Type B pancreatic cell (in vitro differentiated cells): ENCODE measurements at regions not wholly inside any gene's neighbourhood (a gene's known extent, or its start where the extent isn't known, plus 50 kb on each side); places are given as distances from the start of the nearest gene placed in this dataset.

Experiments
- DNase-seq: peaks from one replicate; pipeline ENCODE4 v3.0.0; 2021; ENCODE audit warnings: mixed read lengths; ENCODE audit not compliant: unreplicated experiment; ENCODE audit errors: extremely low spot score
- H3K27ac Mint-ChIP-seq: 2 replicates; pipeline ENCODE4 v1.8.0; 2021; ENCODE audit warnings: mild to moderate bottlenecking, mixed read lengths
- H3K27me3 Mint-ChIP-seq: 2 replicates; pipeline ENCODE4 v1.8.0; 2021; ENCODE audit warnings: mixed read lengths
- H3K36me3 Mint-ChIP-seq: 2 replicates; pipeline ENCODE4 v1.8.0; 2021; ENCODE audit warnings: mixed read lengths
- H3K4me1 Mint-ChIP-seq: one replicate; pipeline ENCODE4 v1.8.0; 2021; ENCODE audit warnings: mixed read lengths; ENCODE audit not compliant: unreplicated experiment
- H3K4me3 Mint-ChIP-seq: 2 replicates; pipeline ENCODE4 v1.8.0; 2021; ENCODE audit warnings: mild to moderate bottlenecking, mixed read lengths
- H3K9me3 Mint-ChIP-seq: 2 replicates; pipeline ENCODE4 v1.8.0; 2021; ENCODE audit warnings: mixed read lengths
- TF ChIP-seq, protein P1 (sequence below): fragments of 200-600 bp; sonication (generic); conservative IDR thresholded peaks from 2 replicates; pipeline ENCODE4 v1.5.0; 2021; ENCODE audit warnings: antibody characterized with exemption, mild to moderate bottlenecking

DNA sequence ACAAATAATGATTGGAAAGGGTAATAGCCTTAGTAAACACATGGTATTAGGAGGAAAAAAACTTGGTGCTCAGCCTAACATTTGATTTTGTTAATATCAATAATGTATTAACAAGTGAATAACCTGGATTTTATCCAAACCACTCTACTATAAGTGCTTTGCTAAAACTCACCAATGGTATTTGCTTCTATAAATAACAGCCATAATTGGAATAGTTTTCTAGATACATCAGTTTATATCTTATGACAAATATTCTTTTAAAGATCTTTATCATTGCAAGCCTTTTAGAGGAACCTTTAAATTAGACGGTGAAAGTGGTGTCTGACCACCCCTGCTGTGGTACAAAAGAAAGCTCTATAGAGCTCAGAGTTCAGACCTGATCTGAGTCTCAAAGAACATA lies 123.9 kb downstream of the SHOX2 start:
- no peaks in the 10 kb centered on the region for H3K27me3 Mint-ChIP-seq
- H3K36me3 Mint-ChIP-seq: no peaks in the 10 kb centered on the region
- DNase-seq: no peak
- H3K4me3 Mint-ChIP-seq: no peak overlapping the region
- no peak overlapping the region for H3K27ac Mint-ChIP-seq
- TF ChIP-seq, protein P1, sequence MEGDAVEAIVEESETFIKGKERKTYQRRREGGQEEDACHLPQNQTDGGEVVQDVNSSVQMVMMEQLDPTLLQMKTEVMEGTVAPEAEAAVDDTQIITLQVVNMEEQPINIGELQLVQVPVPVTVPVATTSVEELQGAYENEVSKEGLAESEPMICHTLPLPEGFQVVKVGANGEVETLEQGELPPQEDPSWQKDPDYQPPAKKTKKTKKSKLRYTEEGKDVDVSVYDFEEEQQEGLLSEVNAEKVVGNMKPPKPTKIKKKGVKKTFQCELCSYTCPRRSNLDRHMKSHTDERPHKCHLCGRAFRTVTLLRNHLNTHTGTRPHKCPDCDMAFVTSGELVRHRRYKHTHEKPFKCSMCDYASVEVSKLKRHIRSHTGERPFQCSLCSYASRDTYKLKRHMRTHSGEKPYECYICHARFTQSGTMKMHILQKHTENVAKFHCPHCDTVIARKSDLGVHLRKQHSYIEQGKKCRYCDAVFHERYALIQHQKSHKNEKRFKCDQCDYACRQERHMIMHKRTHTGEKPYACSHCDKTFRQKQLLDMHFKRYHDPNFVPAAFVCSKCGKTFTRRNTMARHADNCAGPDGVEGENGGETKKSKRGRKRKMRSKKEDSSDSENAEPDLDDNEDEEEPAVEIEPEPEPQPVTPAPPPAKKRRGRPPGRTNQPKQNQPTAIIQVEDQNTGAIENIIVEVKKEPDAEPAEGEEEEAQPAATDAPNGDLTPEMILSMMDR: no peak
- no peaks in the 10 kb centered on the region for H3K9me3 Mint-ChIP-seq
- no peaks in the 10 kb centered on the region for H3K4me1 Mint-ChIP-seq

DNA sequence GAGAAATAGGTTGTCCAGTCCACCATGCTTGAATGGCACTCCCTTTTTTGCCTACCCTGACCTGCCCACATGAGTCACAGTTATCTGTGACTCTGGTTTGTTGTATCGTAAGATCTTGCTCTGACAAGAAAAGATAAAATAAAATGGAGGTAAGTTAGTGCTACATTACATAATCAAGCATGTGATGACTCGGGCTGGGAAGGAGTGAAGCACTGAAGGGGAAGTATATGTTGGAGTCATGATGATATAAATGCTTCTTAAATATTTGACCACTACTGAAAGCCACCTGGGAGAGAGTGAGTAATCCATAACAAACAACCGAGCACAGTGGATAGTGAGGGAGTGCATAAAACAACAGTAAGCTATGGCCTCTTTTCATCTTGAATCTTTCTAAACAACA lies 124.4 kb downstream of the SHOX2 start:
- Mint-ChIP-seq H3K4me1 (no peaks in the 10 kb centered on the region), H3K4me3 (no peak overlapping the region), H3K36me3 (no peaks in the 10 kb centered on the region), H3K9me3 (no peaks in the 10 kb centered on the region), H3K27me3 (no peaks in the 10 kb centered on the region), H3K27ac (no peak overlapping the region)
- DNase-seq: no peak
- TF ChIP-seq, protein P1: no peak

DNA sequence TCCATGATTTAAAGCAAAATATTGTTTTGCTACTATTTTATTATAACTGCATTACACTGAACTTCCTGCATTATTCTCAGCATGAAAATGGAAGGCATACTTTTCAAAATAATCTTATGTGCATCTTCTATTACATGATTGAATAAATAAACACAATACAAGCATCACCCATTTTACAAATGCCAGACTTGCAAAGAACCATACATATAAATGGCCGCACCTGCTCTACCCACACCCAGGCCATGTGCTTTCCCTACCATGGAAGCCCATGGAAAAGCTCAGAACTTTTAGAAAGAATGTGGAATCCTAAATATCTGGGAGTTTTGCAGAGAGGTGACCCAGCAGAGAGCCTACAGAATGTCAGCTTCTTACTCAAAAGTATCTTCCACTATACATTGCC lies 127.2 kb downstream of the SHOX2 start:
- Mint-ChIP-seq H3K4me1 (no peaks in the 10 kb centered on the region), H3K36me3 (no peaks in the 10 kb centered on the region), H3K4me3 (no peak overlapping the region), H3K27ac (no peak overlapping the region), H3K9me3 (no peaks in the 10 kb centered on the region), H3K27me3 (no peaks in the 10 kb centered on the region)
- TF ChIP-seq, protein P1: no peak
- no peak for DNase-seq

DNA sequence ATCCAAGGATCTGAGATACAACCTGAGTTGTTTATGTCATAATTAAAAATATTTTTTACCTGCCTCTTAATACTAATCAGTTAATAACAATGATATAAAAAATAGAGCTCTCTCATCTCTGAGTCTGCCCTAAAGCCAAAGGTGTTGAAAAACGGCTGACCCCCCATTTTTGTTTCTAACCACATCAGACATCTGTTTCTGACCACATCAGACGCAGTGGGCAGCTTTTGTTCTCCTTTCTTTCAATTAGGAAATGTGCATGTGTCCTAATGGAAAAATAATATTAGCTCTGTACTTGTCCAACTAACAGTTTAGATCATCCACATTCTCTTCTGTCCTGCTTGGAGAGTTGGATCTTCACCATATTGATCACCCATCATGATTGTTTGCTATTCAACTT lies 144.6 kb downstream of the SHOX2 start:
- no peaks in the 10 kb centered on the region for H3K9me3 Mint-ChIP-seq
- no peak for DNase-seq
- H3K27ac Mint-ChIP-seq: no peak overlapping the region
- H3K27me3 Mint-ChIP-seq: no peaks in the 10 kb centered on the region
- H3K4me1 Mint-ChIP-seq: peaks cover 9% of the 10 kb centered on the region
- H3K36me3 Mint-ChIP-seq: no peaks in the 10 kb centered on the region
- no peak overlapping the region for H3K4me3 Mint-ChIP-seq
- TF ChIP-seq, protein P1: no peak

DNA sequence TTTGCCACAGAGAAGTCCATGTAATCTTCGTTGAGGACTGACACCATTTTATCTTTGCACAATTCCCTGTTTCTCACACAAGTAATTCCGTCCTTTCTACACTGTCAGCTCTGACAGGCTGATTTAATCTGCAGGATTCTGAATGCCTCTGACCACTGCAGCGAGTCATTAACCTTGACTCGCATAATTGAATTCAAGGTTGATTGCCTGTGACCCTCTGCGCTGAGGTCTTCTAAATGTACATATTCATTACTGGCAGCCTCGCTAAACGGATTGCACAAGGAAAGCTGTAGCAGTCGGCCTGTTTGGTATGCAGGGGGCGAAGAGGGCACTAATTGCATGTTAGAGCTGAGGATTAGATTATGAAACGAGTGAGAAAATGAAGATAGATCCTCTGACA lies 147.8 kb downstream of the SHOX2 start:
- DNase-seq: no peak
- TF ChIP-seq, protein P1: no peak
- H3K27me3 Mint-ChIP-seq: no peaks in the 10 kb centered on the region
- peaks cover 9% of the 10 kb centered on the region for H3K4me1 Mint-ChIP-seq
- no peak overlapping the region for H3K27ac Mint-ChIP-seq
- H3K4me3 Mint-ChIP-seq: no peak overlapping the region
- no peaks in the 10 kb centered on the region for H3K9me3 Mint-ChIP-seq
- H3K36me3 Mint-ChIP-seq: no peaks in the 10 kb centered on the region

GRCh38 chr3:157956850-157957249 lies 149.4 kb downstream of the SHOX2 start:
- TF ChIP-seq, protein P1: no peak
- H3K36me3 Mint-ChIP-seq: no peaks in the 10 kb centered on the region
- H3K9me3 Mint-ChIP-seq: peaks cover 3% of the 10 kb centered on the region
- DNase-seq: no peak
- H3K27me3 Mint-ChIP-seq: no peaks in the 10 kb centered on the region
- H3K4me3 Mint-ChIP-seq: no peak overlapping the region
- no peak overlapping the region for H3K27ac Mint-ChIP-seq
- peaks cover 9% of the 10 kb centered on the region for H3K4me1 Mint-ChIP-seq
